ENCODE measurements at regions not wholly inside any gene's neighbourhood (a gene's known extent, or its start where the extent isn't known, plus 50 kb on each side); places are given as distances from the start of the nearest gene placed in this dataset.

GRCh38 chr6:95518630-95519227, 58.6 kb upstream of the MANEA start (continued):
- no peak for TF ChIP-seq THRA (IDR thresholded peaks at IDR 0.05)
- no peak for TF ChIP-seq GATAD2B (IDR thresholded peaks at IDR 0.05; ENCODE audit: borderline replicate concordance)
- TF ChIP-seq SRSF1 (IDR thresholded peaks at IDR 0.05; ENCODE audit: low read depth, low read length): no peak
- no peak for TF ChIP-seq CHD1 (IDR thresholded peaks at IDR 0.05; ENCODE audit: low read length)
- no peak for TF ChIP-seq ARID3A (IDR thresholded peaks at IDR 0.05; ENCODE audit: borderline replicate concordance, low read depth, low read length)
- TF ChIP-seq FOXK1 (CRISPR knock-in tag; IDR thresholded peaks at IDR 0.05; ENCODE audit: borderline replicate concordance): 0 out of 2 replicates have a peak, but pooled peaks have one; percentile 19
- TF ChIP-seq, protein P1, sequence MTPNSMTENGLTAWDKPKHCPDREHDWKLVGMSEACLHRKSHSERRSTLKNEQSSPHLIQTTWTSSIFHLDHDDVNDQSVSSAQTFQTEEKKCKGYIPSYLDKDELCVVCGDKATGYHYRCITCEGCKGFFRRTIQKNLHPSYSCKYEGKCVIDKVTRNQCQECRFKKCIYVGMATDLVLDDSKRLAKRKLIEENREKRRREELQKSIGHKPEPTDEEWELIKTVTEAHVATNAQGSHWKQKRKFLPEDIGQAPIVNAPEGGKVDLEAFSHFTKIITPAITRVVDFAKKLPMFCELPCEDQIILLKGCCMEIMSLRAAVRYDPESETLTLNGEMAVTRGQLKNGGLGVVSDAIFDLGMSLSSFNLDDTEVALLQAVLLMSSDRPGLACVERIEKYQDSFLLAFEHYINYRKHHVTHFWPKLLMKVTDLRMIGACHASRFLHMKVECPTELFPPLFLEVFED (CRISPR knock-in tag; conservative IDR thresholded peaks at IDR 0.05): no peak
- TF ChIP-seq, protein P2, sequence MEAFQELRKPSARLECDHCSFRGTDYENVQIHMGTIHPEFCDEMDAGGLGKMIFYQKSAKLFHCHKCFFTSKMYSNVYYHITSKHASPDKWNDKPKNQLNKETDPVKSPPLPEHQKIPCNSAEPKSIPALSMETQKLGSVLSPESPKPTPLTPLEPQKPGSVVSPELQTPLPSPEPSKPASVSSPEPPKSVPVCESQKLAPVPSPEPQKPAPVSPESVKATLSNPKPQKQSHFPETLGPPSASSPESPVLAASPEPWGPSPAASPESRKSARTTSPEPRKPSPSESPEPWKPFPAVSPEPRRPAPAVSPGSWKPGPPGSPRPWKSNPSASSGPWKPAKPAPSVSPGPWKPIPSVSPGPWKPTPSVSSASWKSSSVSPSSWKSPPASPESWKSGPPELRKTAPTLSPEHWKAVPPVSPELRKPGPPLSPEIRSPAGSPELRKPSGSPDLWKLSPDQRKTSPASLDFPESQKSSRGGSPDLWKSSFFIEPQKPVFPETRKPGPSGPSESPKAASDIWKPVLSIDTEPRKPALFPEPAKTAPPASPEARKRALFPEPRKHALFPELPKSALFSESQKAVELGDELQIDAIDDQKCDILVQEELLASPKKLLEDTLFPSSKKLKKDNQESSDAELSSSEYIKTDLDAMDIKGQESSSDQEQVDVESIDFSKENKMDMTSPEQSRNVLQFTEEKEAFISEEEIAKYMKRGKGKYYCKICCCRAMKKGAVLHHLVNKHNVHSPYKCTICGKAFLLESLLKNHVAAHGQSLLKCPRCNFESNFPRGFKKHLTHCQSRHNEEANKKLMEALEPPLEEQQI (IDR thresholded peaks at IDR 0.05): no peak
- TF ChIP-seq, protein P3, sequence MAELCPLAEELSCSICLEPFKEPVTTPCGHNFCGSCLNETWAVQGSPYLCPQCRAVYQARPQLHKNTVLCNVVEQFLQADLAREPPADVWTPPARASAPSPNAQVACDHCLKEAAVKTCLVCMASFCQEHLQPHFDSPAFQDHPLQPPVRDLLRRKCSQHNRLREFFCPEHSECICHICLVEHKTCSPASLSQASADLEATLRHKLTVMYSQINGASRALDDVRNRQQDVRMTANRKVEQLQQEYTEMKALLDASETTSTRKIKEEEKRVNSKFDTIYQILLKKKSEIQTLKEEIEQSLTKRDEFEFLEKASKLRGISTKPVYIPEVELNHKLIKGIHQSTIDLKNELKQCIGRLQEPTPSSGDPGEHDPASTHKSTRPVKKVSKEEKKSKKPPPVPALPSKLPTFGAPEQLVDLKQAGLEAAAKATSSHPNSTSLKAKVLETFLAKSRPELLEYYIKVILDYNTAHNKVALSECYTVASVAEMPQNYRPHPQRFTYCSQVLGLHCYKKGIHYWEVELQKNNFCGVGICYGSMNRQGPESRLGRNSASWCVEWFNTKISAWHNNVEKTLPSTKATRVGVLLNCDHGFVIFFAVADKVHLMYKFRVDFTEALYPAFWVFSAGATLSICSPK (IDR thresholded peaks at IDR 0.05; ENCODE audit: borderline replicate concordance): no peak
- no peak for TF ChIP-seq ELF4 (CRISPR knock-in tag; IDR thresholded peaks at IDR 0.05)
- no peak for TF ChIP-seq ZNF586 (CRISPR knock-in tag; conservative IDR thresholded peaks at IDR 0.05)
- no peak for TF ChIP-seq TAF7 (tag; IDR thresholded peaks at IDR 0.05)
- TF ChIP-seq TAF1 (IDR thresholded peaks at IDR 0.05; ENCODE audit: control insufficient read depth, extremely low read depth, insufficient read depth, low read length, severe bottlenecking): peak; percentile 32
- no peak for TF ChIP-seq ZNF316 (IDR thresholded peaks at IDR 0.05)
- TF ChIP-seq BDP1 (IDR thresholded peaks at IDR 0.05; ENCODE audit: insufficient read depth, insufficient read length): no peak
- TF ChIP-seq ZNF140 (CRISPR knock-in tag; IDR thresholded peaks at IDR 0.05): no peak
- TF ChIP-seq RFX5 (IDR thresholded peaks at IDR 0.05; ENCODE audit: low read depth, low read length): no peak
- no peak for TF ChIP-seq MTF1 (CRISPR knock-in tag; IDR thresholded peaks at IDR 0.05; ENCODE audit: borderline replicate concordance)
- peak; percentile 49; the same call in 1 of the 2 replicates for TF ChIP-seq ZBTB7A (IDR thresholded peaks at IDR 0.05; ENCODE audit: borderline replicate concordance, control insufficient read depth, low read depth, low read length)
- no peak for TF ChIP-seq SREBF1 (IDR thresholded peaks at IDR 0.05; ENCODE audit: borderline replicate concordance, low read depth, low read length)
